Activated T-helper 1 cell treated with anti-CD3 and anti-CD28 coated beads, Interleukin-2, amount 50 U/mL, for 16 hours (primary cell): ENCODE measurements at regions not wholly inside any gene's neighbourhood (a gene's known extent, or its start where the extent isn't known, plus 50 kb on each side); places are given as distances from the start of the nearest gene placed in this dataset.
"Not testable (repeated sequence)": the region's sequence is repeated elsewhere in the genome, so short reads cannot be mapped to it uniquely, and the experiment has no call there.

ENCODE experiments used
- DNase-seq, 2 donors: peaks; one replicate each; pipeline ENCODE4 v3.0.0-alpha.2; 2020; ENCODE audit warnings: low read depth in 1 of 2, low spot score in 1 of 2

DNA sequence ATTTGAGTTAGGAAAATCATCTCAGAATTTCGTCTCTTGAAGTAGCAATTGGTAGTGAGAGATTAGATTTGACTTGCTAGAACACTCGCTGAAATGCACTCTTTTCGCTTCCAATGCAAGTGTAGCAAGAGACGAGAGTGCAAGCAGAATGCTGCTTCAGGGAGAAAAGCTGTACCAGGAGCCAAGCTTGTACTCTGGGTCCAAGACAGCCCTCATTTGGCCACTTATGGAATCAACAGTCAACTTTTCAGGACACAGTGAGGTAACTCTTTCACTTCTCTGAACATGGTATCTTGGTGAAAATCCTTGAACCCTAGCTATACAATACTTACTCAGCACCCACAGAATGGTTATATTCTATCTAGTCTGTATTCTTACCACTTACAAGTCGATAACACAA, 107.6 kb upstream of the TERB2 start:
- DNase-seq = not testable (repeated sequence)

GRCh38 chr15:44849701-44850403, 106.6 kb upstream of the TERB2 start:
- not testable (repeated sequence) for DNase-seq

GRCh38 chr15:44853304-44853950, 103.1 kb upstream of the TERB2 start:
- DNase-seq = peak; percentile 44 to 55

GRCh38 chr15:44854696-44855095, 101.8 kb upstream of the TERB2 start:
- DNase-seq = not testable (repeated sequence)

- not testable (repeated sequence) for DNase-seq
Observed at GRCh38 chr15:44856284-44856683, 100.2 kb upstream of the TERB2 start.

- DNase-seq = not testable (repeated sequence)
Observed at GRCh38 chr15:44857164-44857710, 99.2 kb upstream of the TERB2 start.

DNA sequence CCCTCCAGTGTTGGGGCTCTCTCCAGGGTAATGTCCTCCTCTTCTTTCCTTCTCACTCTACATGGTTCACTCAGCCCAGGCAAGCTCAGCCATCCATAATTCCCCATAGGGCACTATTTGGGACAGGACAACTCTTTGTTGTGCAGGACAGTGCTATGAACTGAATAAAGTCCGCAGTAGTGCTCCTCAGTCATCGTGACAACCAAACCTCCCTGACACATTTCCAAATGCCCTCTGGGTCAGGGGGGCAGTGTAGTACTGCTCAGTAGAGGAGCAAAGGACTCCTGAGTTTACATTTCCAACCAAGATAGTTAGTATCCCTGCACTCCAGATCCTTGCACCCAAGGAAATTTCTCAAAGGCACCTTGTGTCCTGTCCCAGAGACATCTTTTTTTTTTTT, 97.4 kb upstream of the TERB2 start:
- DNase-seq = not testable (repeated sequence)

DNA sequence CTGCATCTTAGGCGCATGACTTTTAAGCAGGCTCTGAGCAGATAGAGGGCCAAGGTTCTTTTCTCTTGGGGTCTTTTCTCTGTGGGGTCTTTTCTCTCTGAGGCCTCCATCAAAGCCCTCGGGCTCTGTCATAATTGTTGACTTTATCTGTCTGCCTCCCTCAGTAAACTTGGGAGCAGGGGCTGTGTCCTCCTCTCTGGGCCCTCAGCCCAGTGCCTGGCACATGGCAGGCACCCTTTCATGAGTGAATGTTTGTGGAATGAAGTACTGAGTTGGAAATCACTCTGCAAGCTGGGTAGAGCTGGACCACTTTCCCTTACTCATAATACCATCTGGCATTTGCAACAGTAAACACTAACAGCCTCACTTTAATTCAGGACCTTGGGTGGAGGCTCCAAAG, 96.3 kb upstream of the TERB2 start:
- not testable (repeated sequence) for DNase-seq

DNA sequence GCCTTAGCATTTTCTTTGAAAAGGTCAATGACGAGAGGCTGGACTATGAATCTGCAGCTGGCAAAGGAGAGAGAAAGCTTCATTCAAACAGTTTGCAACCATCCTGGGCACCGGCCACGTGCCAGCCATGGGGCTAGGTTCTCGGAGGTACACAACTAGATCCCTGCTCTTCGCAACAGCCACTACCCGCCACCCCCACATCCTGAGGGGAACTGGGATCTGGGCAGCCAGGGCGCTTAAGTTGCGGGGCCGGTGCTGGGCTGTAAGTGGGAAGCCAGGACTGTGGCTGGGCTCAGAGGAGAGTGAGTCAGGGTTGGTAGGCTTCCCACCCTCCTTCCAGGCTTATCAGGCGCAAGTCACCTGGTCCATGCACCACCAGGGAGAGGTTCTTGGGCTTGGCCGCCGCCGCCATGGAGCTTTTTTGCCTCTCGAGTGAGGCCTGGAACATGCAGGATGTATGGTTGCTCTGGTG, 95.0 kb upstream of the TERB2 start:
- no peak for DNase-seq

GRCh38 chr15:44861917-44862316, 94.6 kb upstream of the TERB2 start:
- no peak for DNase-seq

DNA sequence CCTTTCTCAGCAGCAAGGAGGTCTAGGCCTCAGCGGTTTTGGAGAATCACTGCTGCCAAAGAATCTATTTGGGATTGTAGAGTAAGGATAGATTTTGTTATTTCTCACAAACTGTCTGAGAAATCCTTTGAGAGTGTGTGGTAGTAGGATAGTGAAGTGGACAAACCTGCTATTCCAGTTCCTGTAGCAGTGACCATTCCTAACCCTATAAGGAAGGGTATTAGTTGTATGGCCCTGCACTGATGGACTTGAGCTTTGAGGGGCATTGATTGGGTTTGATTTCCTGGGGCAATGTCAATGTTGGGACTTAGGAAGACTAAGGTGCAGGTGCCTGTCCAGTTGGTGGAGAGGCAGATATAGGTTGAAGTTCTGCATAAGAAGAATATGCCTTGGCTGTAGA, 93.6 kb upstream of the TERB2 start:
- DNase-seq = not testable (repeated sequence)

GRCh38 chr15:44868100-44868499, 88.4 kb upstream of the TERB2 start:
- not testable (repeated sequence) for DNase-seq

- not testable (repeated sequence) for DNase-seq
Observed at GRCh38 chr15:44870125-44870524, 86.4 kb upstream of the TERB2 start.

GRCh38 chr15:44873103-44873502, 83.4 kb upstream of the TERB2 start:
- no peak for DNase-seq

DNA sequence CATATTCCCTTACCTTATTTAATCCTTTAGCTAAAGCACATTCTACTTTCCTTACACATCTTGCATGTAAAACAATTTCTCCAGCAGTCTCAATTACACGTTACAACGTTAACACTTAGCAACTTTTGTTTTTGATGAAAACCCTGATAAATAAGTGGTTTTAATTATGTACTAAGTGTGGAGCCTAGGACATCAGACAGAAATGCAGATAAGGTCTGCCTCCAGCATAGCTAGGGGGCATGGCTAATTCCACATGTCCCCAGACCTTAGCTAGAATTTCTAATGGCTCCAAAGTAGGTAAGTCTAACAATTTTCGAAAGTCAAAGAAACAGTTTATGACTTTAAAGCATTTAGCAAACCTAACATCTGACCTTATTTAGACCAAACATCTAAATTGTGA, 77.4 kb upstream of the TERB2 start:
- no peak for DNase-seq

- peak in 1 of 2 donors; percentile 5 for DNase-seq
Observed at GRCh38 chr15:44882499-44882968, 74.0 kb upstream of the TERB2 start.

- no peak for DNase-seq
Observed at GRCh38 chr15:44883199-44883877, 73.1 kb upstream of the TERB2 start.

- DNase-seq = not testable (repeated sequence)
Observed at GRCh38 chr15:44898890-44899651, 57.4 kb upstream of the TERB2 start.

- DNase-seq = not testable (repeated sequence)
Observed at GRCh38 chr15:44899775-44900174, 56.7 kb upstream of the TERB2 start.

DNA sequence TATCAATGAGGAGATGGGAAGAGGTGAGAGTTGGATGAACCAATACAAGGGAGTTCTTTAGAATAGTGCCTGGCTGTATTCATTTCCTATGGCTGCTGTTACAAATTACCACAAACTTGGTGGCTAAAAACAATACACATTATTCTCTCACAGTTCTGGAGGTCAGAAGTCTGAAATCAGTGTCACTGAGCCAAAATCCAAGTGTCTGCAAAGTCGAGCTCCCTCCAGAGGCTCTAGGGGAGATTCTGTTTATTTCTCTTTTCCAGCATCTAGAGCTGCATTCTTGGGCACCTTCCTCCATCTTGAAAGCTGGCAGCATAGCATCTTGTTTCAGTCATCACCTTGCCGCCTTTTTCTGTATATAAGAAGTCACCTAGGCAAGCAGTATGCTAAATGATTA, 55.7 kb upstream of the TERB2 start:
- DNase-seq = not testable (repeated sequence)

DNA sequence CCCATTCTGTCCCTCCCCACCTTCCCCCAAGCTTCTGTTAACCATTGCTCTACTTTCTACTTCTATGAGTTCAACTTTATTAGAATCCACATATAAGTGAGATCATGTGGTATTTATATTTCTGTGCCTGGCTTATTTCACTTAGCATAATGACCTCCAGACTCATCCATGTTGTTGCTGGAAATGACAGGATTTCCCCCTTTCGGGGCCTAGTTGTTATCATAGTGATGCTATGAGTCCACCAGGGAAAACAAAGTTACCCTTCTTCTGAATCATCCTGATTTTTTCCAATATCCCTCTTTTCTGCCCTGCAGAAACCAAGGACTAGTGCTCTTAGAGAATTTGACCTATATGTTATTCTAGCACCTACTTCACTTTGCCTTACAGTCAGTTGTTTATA, 53.2 kb upstream of the TERB2 start:
- DNase-seq = not testable (repeated sequence)
